GM19324 (cell line): ENCODE measurements at regions not wholly inside any gene's neighbourhood (a gene's known extent, or its start where the extent isn't known, plus 50 kb on each side); places are given as distances from the start of the nearest gene placed in this dataset.

Source experiments
- ATAC-seq: cut with Tn5 transposase; IDR thresholded peaks from one replicate; pipeline ENCODE4 v1.9.1; 2021; ENCODE audit warnings: mild to moderate bottlenecking, moderate library complexity; ENCODE audit not compliant: unreplicated experiment, low FRiP score

DNA sequence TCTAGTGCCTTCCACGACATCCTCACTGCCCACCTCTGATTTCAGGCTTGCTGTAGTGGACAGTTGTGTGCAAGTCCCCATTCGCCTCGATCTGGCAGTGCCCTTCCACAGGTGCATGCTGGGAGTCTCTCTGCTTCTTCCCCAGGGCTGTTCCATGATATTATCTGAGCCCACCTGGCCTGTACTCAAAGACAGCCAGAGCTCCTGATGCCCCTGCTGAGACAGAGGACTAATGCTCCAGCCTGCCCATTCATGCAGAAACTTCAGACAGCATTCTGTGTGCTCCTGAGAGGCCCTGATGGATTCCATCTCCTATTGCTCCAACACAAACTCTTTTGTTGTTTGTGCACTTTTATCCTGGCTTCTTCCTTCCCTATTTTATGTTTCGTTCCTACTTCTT lies 164.8 kb upstream of the PRSS58 start:
- ATAC-seq = no peak

DNA sequence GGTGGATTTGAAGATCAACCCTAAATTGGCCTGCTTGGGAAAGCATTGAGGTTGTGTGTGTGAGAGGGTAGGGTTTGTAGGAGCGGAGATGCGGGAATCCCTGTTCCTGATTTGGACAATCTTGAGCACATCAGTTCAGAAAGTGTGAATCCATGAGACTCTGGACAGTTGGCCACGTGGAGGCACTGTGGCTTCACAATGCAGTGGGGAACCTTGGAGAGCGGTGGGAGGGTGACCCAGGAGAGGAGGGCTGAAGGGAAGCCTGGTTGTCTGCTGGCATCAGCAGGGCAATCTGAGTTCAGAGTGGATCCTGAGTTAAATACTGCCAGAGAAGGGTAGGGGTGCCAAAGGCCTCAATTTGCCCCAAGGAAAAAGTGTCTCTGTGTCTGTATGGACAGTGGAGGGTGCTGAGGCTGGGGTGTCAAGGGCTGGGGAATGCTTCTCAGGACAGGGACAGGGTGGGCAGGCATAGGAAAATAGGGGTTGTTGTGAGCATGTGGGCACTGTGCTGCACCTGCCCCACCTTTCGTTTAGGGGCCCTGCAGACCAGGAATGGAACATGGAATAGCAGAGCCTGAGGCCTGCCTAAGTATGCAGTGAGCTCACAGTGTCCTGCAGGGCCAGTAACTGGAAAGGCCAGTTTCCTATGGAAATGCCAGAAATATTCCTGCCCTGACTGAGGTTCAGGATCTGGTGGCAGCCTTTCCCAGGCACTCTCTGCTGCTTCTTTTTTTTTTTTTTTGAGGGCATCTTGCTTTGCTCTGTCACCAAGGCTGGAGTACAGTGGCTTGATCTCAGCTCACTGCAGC lies 162.9 kb upstream of the PRSS58 start:
- ATAC-seq = no peak

DNA sequence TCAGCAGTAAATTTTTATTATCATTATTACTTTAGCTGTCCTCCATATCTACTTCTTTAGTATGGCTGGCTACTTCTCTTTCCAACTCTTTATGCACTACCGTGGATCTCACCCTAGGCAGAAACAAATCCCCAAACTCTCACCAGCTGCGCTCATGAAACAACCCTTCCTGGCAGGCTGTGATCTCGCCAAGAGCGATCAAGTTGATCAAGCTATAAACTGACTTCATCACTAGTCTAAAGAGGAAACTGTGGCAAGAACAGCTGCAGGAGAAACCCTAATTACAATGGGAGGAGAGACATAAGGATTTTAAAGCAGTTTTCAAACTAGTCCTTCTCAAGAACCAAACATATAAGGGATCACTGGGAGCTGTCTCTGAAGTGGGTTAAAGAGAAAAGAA lies 160.5 kb upstream of the PRSS58 start:
- ATAC-seq = no peak

DNA sequence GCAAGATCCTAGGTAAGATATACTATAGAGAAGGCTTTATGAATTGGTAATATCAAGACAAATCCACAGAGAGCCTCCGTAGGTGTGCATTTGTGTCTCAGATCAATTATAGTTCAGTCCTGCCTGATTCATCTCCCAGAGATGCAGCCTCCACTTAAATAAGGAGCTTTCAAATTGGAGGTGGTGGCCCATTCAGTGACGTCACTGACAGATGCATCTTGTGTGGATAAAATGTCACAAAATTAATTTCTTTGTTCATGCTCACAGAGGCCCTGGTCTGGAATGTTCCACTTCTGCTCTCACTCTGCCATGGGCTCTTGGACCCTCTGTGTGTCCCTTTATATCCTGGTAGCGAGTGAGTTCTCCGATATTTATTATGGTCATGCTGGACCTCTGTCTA lies 157.1 kb upstream of the PRSS58 start:
- no peak for ATAC-seq

DNA sequence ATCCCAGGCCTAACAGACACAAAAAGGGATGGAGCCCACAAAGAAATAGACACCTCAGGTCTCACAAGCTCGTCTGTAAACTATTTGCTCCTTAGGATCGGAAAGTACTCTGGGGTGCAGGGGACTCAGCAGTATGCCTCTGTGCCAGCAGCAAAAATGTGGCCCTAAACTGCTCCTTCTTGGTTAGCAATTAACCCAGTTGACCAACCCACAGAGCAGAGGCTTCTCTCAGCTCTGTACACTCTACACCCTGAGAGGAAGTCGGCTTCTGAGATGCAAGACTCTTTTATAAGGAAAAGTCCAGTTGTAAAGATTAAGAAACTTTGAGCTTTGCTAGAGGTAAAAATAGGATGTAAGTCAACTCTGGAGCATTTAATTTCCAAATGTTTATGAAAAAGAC lies 156.3 kb upstream of the PRSS58 start:
- ATAC-seq = peak; percentile 91

DNA sequence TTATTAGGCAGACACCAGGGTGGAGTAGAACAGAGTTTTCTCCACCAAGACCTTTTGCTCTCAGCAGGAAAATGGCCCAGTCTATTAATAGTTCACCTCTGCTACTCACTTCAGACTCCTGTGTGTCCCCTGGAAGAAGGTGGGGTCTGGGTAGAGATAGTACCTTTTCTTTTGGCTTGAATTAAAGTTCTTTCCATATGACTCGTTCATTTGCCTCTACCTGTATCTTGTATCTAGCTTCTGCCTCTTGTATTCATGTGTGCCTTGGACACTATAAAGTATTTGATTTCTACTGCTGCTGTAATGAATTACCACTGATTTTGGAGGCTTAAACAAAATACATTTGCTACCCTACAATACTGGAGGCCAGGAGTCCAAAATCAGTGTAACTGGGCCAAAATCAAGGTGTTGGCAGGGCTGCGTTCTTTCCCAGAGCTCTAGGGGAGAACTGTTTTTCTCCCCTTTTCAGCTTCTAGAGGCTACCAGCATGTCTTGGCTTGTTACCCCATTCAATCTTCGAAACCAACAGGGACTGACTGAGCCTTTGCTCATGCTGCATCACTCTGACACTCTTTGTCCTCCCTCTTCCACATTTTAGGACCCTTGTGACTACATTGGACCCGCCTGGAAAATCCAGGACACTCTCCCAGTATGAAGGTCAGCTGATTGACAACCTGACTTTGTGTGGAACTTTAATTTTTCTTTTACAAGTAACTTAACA lies 155.6 kb upstream of the PRSS58 start:
- no peak for ATAC-seq

DNA sequence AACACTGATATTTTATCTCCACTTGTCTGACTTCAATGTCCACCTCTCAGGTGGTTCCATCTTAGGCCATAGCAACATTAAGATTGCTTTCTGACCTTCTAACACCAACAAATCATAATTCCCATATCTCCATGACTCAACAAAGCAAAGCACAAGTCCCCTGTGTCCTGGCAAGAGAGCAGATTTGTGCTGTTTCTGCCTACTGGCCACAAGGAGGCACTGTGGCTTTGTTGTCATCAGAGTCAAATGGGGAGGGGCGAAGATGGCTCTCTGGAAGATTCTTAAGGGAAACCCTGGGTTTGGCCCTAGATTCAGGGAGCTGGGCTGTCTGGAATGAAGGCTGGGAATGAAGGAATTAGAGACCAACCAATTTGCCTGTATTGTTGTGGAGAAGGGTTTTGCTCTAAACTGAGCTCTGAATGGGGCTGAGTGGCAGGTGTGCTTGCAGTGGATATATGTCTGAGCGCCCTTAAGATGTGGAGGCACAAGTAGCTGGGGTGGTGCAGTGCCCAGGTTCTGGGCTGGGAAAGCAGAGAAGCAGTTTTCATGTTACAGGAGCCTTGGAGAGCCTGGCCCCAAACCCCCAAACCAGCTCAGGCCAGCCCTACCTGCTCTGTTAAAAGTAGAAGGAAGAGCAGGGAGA lies 154.8 kb upstream of the PRSS58 start:
- ATAC-seq = peak; percentile 64

DNA sequence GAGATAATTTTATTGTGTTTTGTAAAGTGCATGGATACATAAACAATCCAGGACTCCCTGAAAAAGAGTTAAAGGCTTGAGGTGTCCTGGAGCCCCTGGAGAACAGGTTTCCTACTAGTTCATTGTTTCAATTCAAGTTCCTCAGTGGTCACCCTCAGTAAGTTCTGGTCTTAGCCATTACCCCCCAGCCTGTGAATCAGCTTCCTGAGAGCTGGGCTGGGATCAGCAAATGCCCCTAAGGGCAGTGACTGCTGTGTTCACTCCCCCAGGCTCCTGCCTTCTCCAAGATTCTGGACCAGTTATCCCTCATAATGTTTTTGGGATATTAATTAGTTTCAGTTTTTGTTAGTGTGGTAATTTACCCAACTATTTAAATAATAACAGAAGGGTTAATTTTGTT lies 151.6 kb upstream of the PRSS58 start:
- no peak for ATAC-seq

DNA sequence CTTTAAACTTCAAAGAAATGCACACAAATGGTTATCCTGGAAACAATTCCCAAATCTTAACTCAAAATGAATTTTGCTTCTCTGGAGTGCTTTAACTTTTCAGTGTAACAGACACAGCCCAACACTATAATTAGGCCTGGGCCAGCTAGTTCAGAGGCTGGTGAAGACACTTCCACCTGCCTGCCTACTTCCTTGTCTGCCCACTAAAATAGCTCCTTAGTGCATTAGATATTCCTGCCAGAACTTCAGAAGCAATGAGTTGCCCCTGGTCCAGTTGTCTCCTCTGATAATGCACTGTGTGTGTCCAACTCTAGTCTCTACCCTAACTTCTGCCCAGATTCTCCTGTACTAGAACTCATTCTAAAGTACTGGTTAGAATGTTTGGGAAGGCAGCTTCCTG lies 150.9 kb upstream of the PRSS58 start:
- no peak for ATAC-seq

DNA sequence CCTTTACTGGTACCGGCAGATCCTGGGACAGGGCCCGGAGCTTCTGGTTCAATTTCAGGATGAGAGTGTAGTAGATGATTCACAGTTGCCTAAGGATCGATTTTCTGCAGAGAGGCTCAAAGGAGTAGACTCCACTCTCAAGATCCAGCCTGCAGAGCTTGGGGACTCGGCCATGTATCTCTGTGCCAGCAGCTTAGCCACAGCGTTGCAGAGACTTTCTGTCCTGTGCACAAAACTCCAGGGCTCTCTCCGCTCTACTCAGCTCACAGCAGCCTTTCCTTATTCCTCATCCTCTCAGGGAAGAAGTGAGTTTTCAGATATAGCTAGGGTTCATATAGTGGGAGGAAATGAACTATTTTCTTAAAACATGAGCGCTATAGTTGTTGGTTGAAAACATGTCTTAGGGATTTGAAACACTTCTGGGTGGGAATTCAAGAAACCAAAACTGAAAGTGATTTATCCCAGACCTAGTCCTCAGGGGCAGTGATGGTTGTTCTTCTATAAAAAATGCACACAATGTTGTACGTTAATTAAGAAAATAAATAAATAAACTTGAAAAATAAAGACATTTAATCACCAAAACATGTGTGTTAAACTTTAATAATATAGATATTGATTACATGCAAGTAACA lies 150.2 kb upstream of the PRSS58 start:
- no peak for ATAC-seq

DNA sequence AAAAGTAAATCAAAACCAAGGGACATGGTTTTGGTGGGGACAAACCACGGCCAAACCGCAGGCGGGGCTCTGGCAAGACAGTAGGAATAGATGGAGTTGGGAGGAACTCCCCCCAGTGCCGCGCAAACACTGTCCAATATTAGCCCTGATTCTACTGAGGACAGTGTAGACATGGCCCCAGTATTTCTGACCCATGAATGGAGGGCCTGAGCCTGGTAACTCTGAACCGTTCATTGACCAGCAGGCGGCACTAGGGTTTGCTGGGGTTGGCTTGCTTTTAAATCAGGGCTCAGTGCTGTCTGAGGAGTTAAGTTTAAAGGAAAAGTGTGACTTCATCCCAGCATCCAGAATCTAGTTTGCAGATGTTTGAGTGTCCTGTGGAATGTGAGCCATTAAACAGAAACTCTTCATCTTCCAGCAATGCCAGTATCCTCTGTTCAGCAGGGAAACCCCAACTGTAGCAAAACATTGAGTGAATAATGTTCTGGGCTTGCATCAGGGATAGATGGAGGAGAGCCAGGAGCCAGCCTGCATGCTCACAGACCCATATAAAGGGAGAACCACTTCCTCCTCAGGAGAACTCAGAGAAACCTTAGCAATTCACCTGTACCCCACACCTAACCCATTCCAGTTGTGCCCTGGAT lies 147.4 kb upstream of the PRSS58 start:
- no peak for ATAC-seq

DNA sequence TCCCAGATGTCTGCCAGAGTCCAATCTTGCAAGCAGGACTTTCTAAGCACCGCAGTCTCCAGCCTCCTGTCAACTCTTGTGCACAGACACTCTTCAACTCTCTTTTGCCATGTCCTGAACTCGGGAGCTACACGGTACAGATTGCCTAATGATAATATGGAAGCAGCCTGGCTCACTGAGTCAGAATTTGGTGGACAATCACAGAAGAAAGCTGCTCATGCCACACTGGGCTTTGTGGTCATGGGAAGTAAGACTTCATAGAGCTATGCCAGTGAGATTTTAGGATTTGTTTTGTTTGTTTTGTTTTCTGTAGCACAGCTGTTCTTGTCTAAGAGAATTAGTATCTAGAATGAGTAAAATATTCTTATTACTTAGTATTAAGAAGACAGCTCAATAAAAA lies 144.1 kb upstream of the PRSS58 start:
- ATAC-seq = no peak

DNA sequence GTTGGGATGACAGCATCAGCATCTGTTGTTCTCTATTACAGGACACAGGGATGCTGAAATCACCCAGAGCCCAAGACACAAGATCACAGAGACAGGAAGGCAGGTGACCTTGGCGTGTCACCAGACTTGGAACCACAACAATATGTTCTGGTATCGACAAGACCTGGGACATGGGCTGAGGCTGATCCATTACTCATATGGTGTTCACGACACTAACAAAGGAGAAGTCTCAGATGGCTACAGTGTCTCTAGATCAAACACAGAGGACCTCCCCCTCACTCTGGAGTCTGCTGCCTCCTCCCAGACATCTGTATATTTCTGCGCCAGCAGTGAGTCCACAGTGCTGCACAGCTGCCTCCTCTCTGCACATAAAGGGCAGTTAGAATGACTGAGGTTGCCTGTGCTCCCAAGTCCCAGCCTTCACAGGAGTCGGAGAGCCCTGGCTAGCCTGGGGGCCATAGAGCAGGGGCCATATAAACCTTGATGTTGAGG lies 142.2 kb upstream of the PRSS58 start:
- ATAC-seq = no peak

DNA sequence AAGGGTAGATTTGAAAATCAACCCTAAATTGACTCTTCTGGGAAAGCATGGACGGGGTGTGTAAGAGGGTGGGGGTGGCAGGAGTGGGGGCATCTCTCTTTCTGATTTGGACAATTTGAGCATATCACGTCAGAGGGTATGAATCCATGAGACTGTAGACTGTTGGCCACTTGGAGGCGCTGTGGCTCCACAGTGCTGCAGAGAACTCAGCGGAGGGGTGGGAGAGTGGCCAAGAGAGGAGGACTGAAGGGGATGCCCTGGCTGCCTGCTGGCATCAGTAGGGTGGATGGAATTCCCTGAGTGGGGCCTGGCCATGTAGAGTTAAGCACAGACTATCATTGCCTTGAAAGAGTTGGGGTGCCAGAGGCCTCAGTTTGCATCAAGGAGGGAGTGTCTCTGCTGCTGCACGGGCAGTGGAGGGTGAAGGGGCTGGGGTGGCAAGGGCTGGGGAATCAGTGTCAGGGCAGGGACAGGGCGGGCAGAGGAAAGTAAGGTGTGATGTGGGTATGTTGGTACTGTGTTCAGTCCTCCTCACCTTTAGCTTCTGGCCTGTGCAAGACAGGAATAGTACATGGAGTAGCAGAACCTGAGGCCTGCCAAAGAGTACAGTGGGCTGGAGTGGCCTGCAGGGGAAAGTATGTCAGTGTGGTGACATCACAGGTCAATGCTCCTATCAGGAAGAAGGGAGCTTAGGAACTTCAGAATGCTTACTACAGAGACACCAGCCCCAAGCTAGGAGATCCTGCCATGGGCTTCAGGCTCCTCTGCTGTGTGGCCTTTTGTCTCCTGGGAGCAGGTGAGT lies 133.5 kb upstream of the PRSS58 start:
- no peak for ATAC-seq

DNA sequence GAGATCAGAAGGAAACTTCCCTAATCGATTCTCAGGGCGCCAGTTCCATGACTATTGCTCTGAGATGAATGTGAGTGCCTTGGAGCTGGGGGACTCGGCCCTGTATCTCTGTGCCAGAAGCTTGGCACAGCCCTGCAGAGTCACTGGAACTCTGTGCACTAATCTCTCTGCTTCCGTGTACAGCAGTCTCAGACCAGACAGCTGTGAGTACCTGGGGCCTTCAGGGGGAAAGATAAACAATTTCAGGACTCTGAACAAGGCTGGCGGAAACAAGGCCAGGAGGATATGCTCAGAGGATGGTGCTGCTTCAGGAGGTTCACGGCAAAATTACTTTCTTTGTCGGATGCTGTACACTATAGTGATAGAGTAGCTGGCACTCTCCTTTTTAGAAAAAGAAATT lies 131.7 kb upstream of the PRSS58 start:
- no peak for ATAC-seq

DNA sequence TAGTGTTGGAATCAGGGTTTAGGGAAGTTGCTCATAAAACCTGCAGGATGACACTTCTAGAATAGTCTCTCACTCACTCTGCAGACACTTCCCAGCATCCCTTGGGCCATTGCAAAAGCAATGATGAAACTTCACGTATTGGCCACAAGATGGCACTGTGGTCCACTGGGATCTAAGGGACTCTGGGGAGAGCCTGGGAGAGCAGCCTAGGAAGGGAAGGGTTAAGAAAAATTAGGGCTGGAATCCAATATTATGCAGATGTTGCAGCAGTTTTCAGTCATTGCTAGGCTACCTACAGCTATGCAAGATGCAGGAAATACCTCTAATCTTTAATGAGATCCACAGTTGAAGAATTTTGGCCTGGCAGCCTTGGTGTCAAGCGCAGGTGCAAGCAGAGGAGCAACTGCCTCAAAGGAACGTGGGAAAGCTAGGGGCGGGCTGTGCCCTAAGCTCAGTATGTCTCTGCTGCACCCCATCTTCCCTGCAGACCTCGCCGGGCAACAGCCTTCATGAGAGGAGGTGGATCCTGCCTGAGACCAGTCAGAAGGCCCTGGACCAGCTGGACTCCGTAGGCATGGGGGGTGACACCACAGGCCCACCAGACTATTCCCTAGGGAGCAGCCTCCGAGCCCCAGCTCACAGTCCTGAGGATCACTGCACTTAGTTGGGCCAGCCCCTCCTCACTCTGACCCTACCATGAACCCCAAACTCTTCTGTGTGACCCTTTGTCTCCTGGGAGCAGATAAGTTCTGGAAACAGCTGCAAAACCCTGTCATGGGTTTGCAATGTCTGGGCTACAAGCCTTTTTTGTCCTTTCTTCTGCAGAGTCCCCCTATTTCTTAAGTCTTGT lies 127.9 kb upstream of the PRSS58 start:
- ATAC-seq = peak; percentile 67

DNA sequence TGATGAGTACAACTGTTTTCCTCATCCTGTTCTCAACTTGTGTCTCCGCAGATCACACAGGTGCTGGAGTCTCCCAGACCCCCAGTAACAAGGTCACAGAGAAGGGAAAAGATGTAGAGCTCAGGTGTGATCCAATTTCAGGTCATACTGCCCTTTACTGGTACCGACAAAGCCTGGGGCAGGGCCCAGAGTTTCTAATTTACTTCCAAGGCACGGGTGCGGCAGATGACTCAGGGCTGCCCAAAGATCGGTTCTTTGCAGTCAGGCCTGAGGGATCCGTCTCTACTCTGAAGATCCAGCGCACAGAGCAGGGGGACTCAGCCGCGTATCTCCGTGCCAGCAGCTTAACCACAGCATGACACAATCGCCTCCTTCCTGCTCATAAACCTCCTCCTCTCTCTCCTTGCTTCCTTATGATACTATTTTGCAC lies 126.7 kb upstream of the PRSS58 start:
- no peak for ATAC-seq

DNA sequence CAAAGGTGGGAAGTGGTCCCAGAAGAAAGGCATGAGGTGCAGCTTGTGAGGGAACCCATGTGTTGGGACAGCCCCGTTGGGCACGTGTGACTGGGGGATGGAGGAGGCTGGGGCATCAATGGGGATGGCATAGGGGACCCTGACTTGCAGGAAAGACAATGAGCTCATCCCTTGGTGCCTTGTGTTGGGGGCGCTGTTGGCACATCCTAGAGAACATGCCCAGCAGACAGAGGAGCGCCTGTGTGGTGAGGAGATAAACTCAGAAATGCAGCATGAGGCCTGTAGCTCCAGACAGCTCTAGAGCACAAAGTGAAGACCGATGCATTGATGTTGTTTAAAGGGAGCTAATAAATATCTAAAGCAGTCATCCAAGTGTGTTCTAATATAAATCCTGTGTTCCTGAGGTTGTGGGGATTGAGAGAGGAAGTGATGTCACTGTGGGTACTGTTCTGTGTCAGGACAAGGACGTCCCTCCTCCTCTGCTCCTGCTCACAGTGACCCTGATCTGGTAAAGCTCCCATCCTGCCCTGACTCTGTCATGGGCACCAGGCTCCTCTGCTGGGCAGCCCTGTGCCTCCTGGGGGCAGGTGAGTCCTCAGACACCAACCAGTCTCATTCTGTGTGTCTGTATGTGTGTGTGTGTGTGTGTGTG lies 126.1 kb upstream of the PRSS58 start:
- no peak for ATAC-seq
